ENCODE measurements at regions not wholly inside any gene's neighbourhood (a gene's known extent, or its start where the extent isn't known, plus 50 kb on each side); places are given as distances from the start of the nearest gene placed in this dataset.

GRCh38 chr21:26756491-26757159 lies 88.6 kb downstream of the ADAMTS1 start:
- ChIA-PET POLR2A (ENCODE audit: unreplicated experiment) (no interaction called here), CTCF (no interaction called here)
- Histone ChIP-seq H3K27ac (ENCODE audit: low read length) (no peak overlapping the region), H3K4me3 (ENCODE audit: low read length) (no peak overlapping the region), H4K20me1 (ENCODE audit: low read length) (no peaks in the 10 kb centered on the region), H3K9me3 (ENCODE audit: low read length) (no peaks in the 10 kb centered on the region), H3K27me3 (ENCODE audit: low read length) (no peaks in the 10 kb centered on the region; the same call in 1 of the 2 replicates), H3K4me2 (ENCODE audit: low read length) (no peak overlapping the region), H3K36me3 (ENCODE audit: low read depth, low read length) (no peaks in the 10 kb centered on the region), H3K4me1 (ENCODE audit: insufficient read depth, low read length) (peaks cover 1% of the 10 kb centered on the region; the same call in 1 of the 2 replicates), H3K9ac (ENCODE audit: low read length) (no peak overlapping the region), H3K9me2 (replicated peaks; ENCODE audit: low read length) (no peaks in the 10 kb centered on the region), H3F3A (ENCODE audit: low read length, unreplicated experiment) (no peaks in the 10 kb centered on the region), H3K79me2 (ENCODE audit: low read length) (no peaks in the 10 kb centered on the region), H2AFZ (ENCODE audit: low read length) (no peak overlapping the region)
- TF ChIP-seq EZH2phosphoT487 (IDR thresholded peaks at IDR 0.05; ENCODE audit: borderline replicate concordance, low read length) (no peak), EZH2 (IDR thresholded peaks at IDR 0.05; ENCODE audit: low read length, unreplicated experiment) (no peak), CTCF (conservative IDR thresholded peaks at IDR 0.05; ENCODE audit: low read depth, low read length) (no peak)
- ATAC-seq (no peak), DNase-seq (no peak)
- intact Hi-C loops (cut with micrococcal nuclease): no loop called here
- BruUV-seq (replicated peaks): no TSS peak

GRCh38 chr21:26754853-26755252 lies 90.4 kb downstream of the ADAMTS1 start:
- BruUV-seq (replicated peaks): no TSS peak
- CTCF ChIA-PET: no interaction called here
- no peaks in the 10 kb centered on the region for H3K4me1 ChIP-seq (ENCODE audit: insufficient read depth, low read length)
- H3K36me3 ChIP-seq (ENCODE audit: low read depth, low read length): no peaks in the 10 kb centered on the region
- no peaks in the 10 kb centered on the region for H4K20me1 ChIP-seq (ENCODE audit: low read length)
- TF ChIP-seq EZH2 (IDR thresholded peaks at IDR 0.05; ENCODE audit: low read length, unreplicated experiment) (no peak), EZH2phosphoT487 (IDR thresholded peaks at IDR 0.05; ENCODE audit: borderline replicate concordance, low read length) (no peak), CTCF (conservative IDR thresholded peaks at IDR 0.05; ENCODE audit: low read depth, low read length) (no peak)
- no peak overlapping the region for H3K9ac ChIP-seq (ENCODE audit: low read length)
- H3K9me2 ChIP-seq (replicated peaks; ENCODE audit: low read length): no peaks in the 10 kb centered on the region
- H3F3A ChIP-seq (ENCODE audit: low read length, unreplicated experiment): no peaks in the 10 kb centered on the region
- no peak for DNase-seq
- no peak overlapping the region for H2AFZ ChIP-seq (ENCODE audit: low read length)
- no peak for ATAC-seq
- POLR2A ChIA-PET (ENCODE audit: unreplicated experiment): no interaction called here
- H3K27me3 ChIP-seq (ENCODE audit: low read length): peaks cover 15% of the 10 kb centered on the region
- H3K4me3 ChIP-seq (ENCODE audit: low read length): no peak overlapping the region
- no peaks in the 10 kb centered on the region for H3K9me3 ChIP-seq (ENCODE audit: low read length)
- no peak overlapping the region for H3K27ac ChIP-seq (ENCODE audit: low read length)
- no peak overlapping the region for H3K4me2 ChIP-seq (ENCODE audit: low read length)
- H3K79me2 ChIP-seq (ENCODE audit: low read length): no peaks in the 10 kb centered on the region
- intact Hi-C loops (cut with micrococcal nuclease): no loop called here

GRCh38 chr21:26753822-26754221 lies 91.4 kb downstream of the ADAMTS1 start:
- H3K36me3 ChIP-seq (ENCODE audit: low read depth, low read length): no peaks in the 10 kb centered on the region
- ATAC-seq: no peak
- CTCF ChIA-PET: no interaction called here

More at GRCh38 chr21:26753822-26754221, 91.4 kb downstream of the ADAMTS1 start:
- no peak overlapping the region for H3K4me2 ChIP-seq (ENCODE audit: low read length)
- H4K20me1 ChIP-seq (ENCODE audit: low read length): no peaks in the 10 kb centered on the region
- no TSS peak for BruUV-seq (replicated peaks)
- no peak overlapping the region for H2AFZ ChIP-seq (ENCODE audit: low read length)
- H3K9me3 ChIP-seq (ENCODE audit: low read length): no peaks in the 10 kb centered on the region
- H3K9ac ChIP-seq (ENCODE audit: low read length): no peak overlapping the region
- H3K27me3 ChIP-seq (ENCODE audit: low read length): peaks cover 18% of the 10 kb centered on the region
- H3K4me1 ChIP-seq (ENCODE audit: insufficient read depth, low read length): no peaks in the 10 kb centered on the region
- no peaks in the 10 kb centered on the region for H3K79me2 ChIP-seq (ENCODE audit: low read length)
- H3K4me3 ChIP-seq (ENCODE audit: low read length): no peak overlapping the region
- TF ChIP-seq EZH2 (IDR thresholded peaks at IDR 0.05; ENCODE audit: low read length, unreplicated experiment) (no peak), CTCF (conservative IDR thresholded peaks at IDR 0.05; ENCODE audit: low read depth, low read length) (no peak), EZH2phosphoT487 (IDR thresholded peaks at IDR 0.05; ENCODE audit: borderline replicate concordance, low read length) (no peak)
- no peak overlapping the region for H3K27ac ChIP-seq (ENCODE audit: low read length)
- DNase-seq: no peak
- H3K9me2 ChIP-seq (replicated peaks; ENCODE audit: low read length): no peaks in the 10 kb centered on the region
- POLR2A ChIA-PET (ENCODE audit: unreplicated experiment): no interaction called here
- intact Hi-C loops (cut with micrococcal nuclease): no loop called here
- H3F3A ChIP-seq (ENCODE audit: low read length, unreplicated experiment): no peaks in the 10 kb centered on the region

All from PC-3 (cell line).